BJ (cell line): ENCODE measurements at regions not wholly inside any gene's neighbourhood (a gene's known extent, or its start where the extent isn't known, plus 50 kb on each side); places are given as distances from the start of the nearest gene placed in this dataset.

Experiments
- CTCF ChIA-PET: fragments of 350-600 bp; formaldehyde crosslinking; extraction: SDS; loops from one replicate; lab custom pipeline; 2021; ENCODE audit warnings: antibody characterized with exemption, inconsistent platforms; lab: Yijun Ruan, JAX
- POLR2A ChIA-PET: fragments of 300-600 bp; sonication (Branson Sonifier 250); formaldehyde crosslinking; extraction: SDS; loops from one replicate; lab custom pipeline; 2021; ENCODE audit warnings: antibody characterized with exemption; lab: Charles Lee
- DNase-seq: peaks from one replicate; pipeline ENCODE4 v3.0.0-alpha.2; 2011; ENCODE audit warnings: low read depth
- H3K27me3 ChIP-seq: 2 replicates; pipeline ENCODE4 v1.6.0; 2011; ENCODE audit warnings: low read length; ENCODE audit not compliant: control insufficient read depth, insufficient read depth
- H3K36me3 ChIP-seq: 2 replicates; pipeline ENCODE4 v1.5.1; 2011; ENCODE audit warnings: low read length; ENCODE audit not compliant: control insufficient read depth, insufficient read depth
- H3K4me3 ChIP-seq: 2 replicates; pipeline ENCODE4 v1.5.1; 2011; ENCODE audit warnings: low read depth, mild to moderate bottlenecking, control low read depth, low read length
- CTCF ChIP-seq: IDR thresholded peaks from 2 replicates; pipeline ENCODE4 v1.5.1; 2011; ENCODE audit warnings: low read depth, mild to moderate bottlenecking, control low read depth, inconsistent platforms, low read length, moderate library complexity; ENCODE audit not compliant: insufficient read depth

- POLR2A ChIA-PET = no interaction called here
- CTCF ChIA-PET = no interaction called here
- no peak overlapping the region for H3K4me3 ChIP-seq
- no peak for TF ChIP-seq CTCF
- no peaks in the 10 kb centered on the region for H3K27me3 ChIP-seq
- DNase-seq = no peak
- H3K36me3 ChIP-seq = no peaks in the 10 kb centered on the region
Observed at GRCh38 chr6:6518631-6519427, 69.7 kb upstream of the LY86 start.

- POLR2A ChIA-PET = no interaction called here
- H3K4me3 ChIP-seq = no peak overlapping the region
- no peak for TF ChIP-seq CTCF
- H3K27me3 ChIP-seq = no peaks in the 10 kb centered on the region
- CTCF ChIA-PET = interaction anchor here (0.7 kb wide), 1 partner anchor 250 kb away, joined by 3 read pairs; no protein-coding TSS in a partner anchor
- H3K36me3 ChIP-seq = no peaks in the 10 kb centered on the region
- no peak for DNase-seq
Observed at GRCh38 chr6:6521961-6522482, 66.5 kb upstream of the LY86 start.

DNA sequence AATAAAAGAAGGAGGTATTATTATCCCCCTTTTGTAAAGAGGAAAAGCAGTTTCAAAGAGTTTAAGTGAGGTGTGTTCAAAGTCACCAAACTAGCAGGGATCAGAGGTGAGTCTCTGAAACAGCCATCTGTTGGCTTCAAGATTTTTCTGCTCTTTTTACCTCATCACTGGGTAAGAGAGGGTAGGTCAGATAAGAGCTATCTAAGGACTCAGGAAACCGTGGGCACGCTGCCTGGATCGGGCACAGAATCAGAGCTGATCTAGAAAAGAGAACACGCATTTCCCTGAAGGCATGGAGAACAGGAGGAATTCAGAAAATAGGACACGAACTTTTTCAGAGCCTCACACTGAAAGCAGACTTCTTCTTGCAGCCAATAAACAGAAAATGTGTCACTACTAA is 65.8 kb upstream of the LY86 start:
- TF ChIP-seq CTCF = no peak
- Histone ChIP-seq H3K4me3 (no peak overlapping the region), H3K36me3 (no peaks in the 10 kb centered on the region), H3K27me3 (no peaks in the 10 kb centered on the region)
- no peak for DNase-seq
- ChIA-PET CTCF (interaction anchor here (0.7 kb wide), 1 partner anchor 251 kb away, joined by 3 read pairs; no protein-coding TSS in a partner anchor), POLR2A (no interaction called here)

GRCh38 chr6:6524951-6525350 is 63.6 kb upstream of the LY86 start:
- DNase-seq = no peak
- no peak for TF ChIP-seq CTCF
- Histone ChIP-seq H3K4me3 (no peak overlapping the region), H3K36me3 (no peaks in the 10 kb centered on the region), H3K27me3 (no peaks in the 10 kb centered on the region)
- CTCF ChIA-PET = no interaction called here
- POLR2A ChIA-PET = no interaction called here

GRCh38 chr6:6525933-6526332 is 62.6 kb upstream of the LY86 start:
- H3K4me3 ChIP-seq = no peak overlapping the region
- DNase-seq = no peak
- POLR2A ChIA-PET = no interaction called here
- CTCF ChIA-PET = interaction anchor here (1.6 kb wide), 1 partner anchor 21 kb away, joined by 4 read pairs; no protein-coding TSS in a partner anchor
- H3K36me3 ChIP-seq = no peaks in the 10 kb centered on the region
- no peaks in the 10 kb centered on the region for H3K27me3 ChIP-seq
- TF ChIP-seq CTCF = no peak
